Neural cell (in vitro differentiated cells): ENCODE measurements at regions not wholly inside any gene's neighbourhood (a gene's known extent, or its start where the extent isn't known, plus 50 kb on each side); places are given as distances from the start of the nearest gene placed in this dataset.

Experiments
- H2AFZ ChIP-seq: fragments of 200-600, 300-800 bp; sonication (generic), shearing (Covaris generic); 2 replicates; pipeline ENCODE4 v1.6.0; 2014; ENCODE audit warnings: low read depth, mild to moderate bottlenecking, antibody characterized with exemption, low read length, moderate library complexity
- H3F3A ChIP-seq: fragments of 200-600 bp; shearing (Covaris generic); 2 replicates; pipeline ENCODE4 v1.6.1; 2016; ENCODE audit warnings: mild to moderate bottlenecking, moderate library complexity, mixed read lengths, antibody characterized with exemption, low read length; ENCODE audit not compliant: insufficient read depth, poor library complexity, severe bottlenecking
- H3K27ac ChIP-seq: fragments of 200-600, 300-800 bp; sonication (generic), shearing (Covaris generic); 2 replicates; pipeline ENCODE4 v1.5.1; 2014; ENCODE audit warnings: mild to moderate bottlenecking, low read length, moderate library complexity
- H3K27me3 ChIP-seq: fragments of 300-800, 200-600 bp; sonication (generic), shearing (Covaris generic); 2 replicates; pipeline ENCODE4 v1.6.0; 2014; ENCODE audit warnings: mild to moderate bottlenecking, low read depth, low read length, moderate library complexity; ENCODE audit not compliant: insufficient read depth
- H3K36me3 ChIP-seq: fragments of 300-800, 200-600 bp; sonication (generic), shearing (Covaris generic); 2 replicates; pipeline ENCODE4 v1.5.1; 2014; ENCODE audit warnings: mild to moderate bottlenecking, antibody characterized with exemption, low read length, moderate library complexity; ENCODE audit not compliant: insufficient read depth
- H3K4me2 ChIP-seq: fragments of 300-800, 200-600 bp; sonication (generic), shearing (Covaris generic); 2 replicates; pipeline ENCODE4 v1.6.0; 2014; ENCODE audit warnings: mild to moderate bottlenecking, low read length
- H3K4me3 ChIP-seq: fragments of 300-800, 200-600 bp; sonication (generic), shearing (Covaris generic); 2 replicates; pipeline ENCODE4 v1.5.1; 2014; ENCODE audit warnings: mild to moderate bottlenecking, low read length, moderate library complexity
- H3K79me2 ChIP-seq: fragments of 200-600 bp; shearing (Covaris generic); replicated peaks from 2 replicates; pipeline ENCODE4 v1.6.0; 2014; ENCODE audit warnings: mild to moderate bottlenecking, low read length, moderate library complexity; ENCODE audit not compliant: insufficient read depth
- H3K9ac ChIP-seq: fragments of 300-800, 200-600 bp; sonication (generic), shearing (Covaris generic); 2 replicates; pipeline ENCODE4 v1.6.1; 2016; ENCODE audit warnings: mild to moderate bottlenecking, low read length, mixed read lengths
- H3K9me2 ChIP-seq: fragments of 200-600 bp; shearing (Covaris generic); 2 replicates; pipeline ENCODE4 v1.6.1; 2016; ENCODE audit warnings: mild to moderate bottlenecking, low read length, mixed read lengths; ENCODE audit not compliant: insufficient read depth
- H3K9me3 ChIP-seq: fragments of 200-600, 300-800 bp; sonication (generic), shearing (Covaris generic); 2 replicates; pipeline ENCODE4 v1.6.1; 2016; ENCODE audit warnings: mild to moderate bottlenecking, mixed run types, low read length, moderate library complexity, mixed read lengths
- H4K20me1 ChIP-seq: fragments of 200-600 bp; shearing (Covaris generic); 2 replicates; pipeline ENCODE4 v1.6.1; 2016; ENCODE audit warnings: mild to moderate bottlenecking, mixed run types; ENCODE audit not compliant: insufficient read depth
- CTCF ChIP-seq: fragments of 450-650 bp; IDR thresholded peaks from 2 replicates; pipeline ENCODE4 v1.5.1; 2014; ENCODE audit warnings: antibody characterized with exemption, mild to moderate bottlenecking, moderate library complexity; ENCODE audit not compliant: poor library complexity, severe bottlenecking
- EP300 ChIP-seq: fragments of 450-650 bp; conservative IDR thresholded peaks from 2 replicates; pipeline ENCODE4 v1.6.1; 2014; ENCODE audit warnings: antibody characterized with exemption, mild to moderate bottlenecking, moderate library complexity; ENCODE audit not compliant: poor library complexity, severe bottlenecking
- EZH2 ChIP-seq: fragments of 200-600, 300-800 bp; shearing (Covaris generic), sonication (generic); IDR thresholded peaks from 2 replicates; pipeline ENCODE4 v1.6.1; 2014; ENCODE audit warnings: antibody characterized with exemption, low read length, borderline replicate concordance, mild to moderate bottlenecking; ENCODE audit not compliant: insufficient read depth, poor library complexity, severe bottlenecking
- MXI1 ChIP-seq: fragments of 450-650 bp; conservative IDR thresholded peaks from 2 replicates; pipeline ENCODE4 v1.6.1; 2014; ENCODE audit warnings: antibody characterized with exemption, mild to moderate bottlenecking; ENCODE audit not compliant: poor library complexity, severe bottlenecking
- POLR2AphosphoS5 ChIP-seq: IDR thresholded peaks from 2 replicates; pipeline ENCODE4 v1.6.1; 2012
- RAD21 ChIP-seq: fragments of 450-650 bp; conservative IDR thresholded peaks from 2 replicates; pipeline ENCODE4 v1.6.1; 2014; ENCODE audit warnings: antibody characterized with exemption, mild to moderate bottlenecking, moderate library complexity
- REST ChIP-seq: IDR thresholded peaks from 2 replicates; pipeline ENCODE4 v1.6.1; 2012; ENCODE audit warnings: borderline replicate concordance
- SMC3 ChIP-seq: fragments of 450-650 bp; conservative IDR thresholded peaks from 2 replicates; pipeline ENCODE4 v1.6.1; 2014; ENCODE audit warnings: antibody characterized with exemption, mild to moderate bottlenecking, moderate library complexity; ENCODE audit not compliant: poor library complexity
- TAF1 ChIP-seq: IDR thresholded peaks from 2 replicates; pipeline ENCODE4 v1.6.1; 2012; ENCODE audit warnings: low read depth

GRCh38 chr2:226607379-226607778 is 192.2 kb downstream of the IRS1 start:
- Histone ChIP-seq H3K9ac (no peak overlapping the region), H3K9me3 (no peaks in the 10 kb centered on the region), H3K4me2 (no peak overlapping the region), H3K79me2 (no peaks in the 10 kb centered on the region), H3F3A (no peaks in the 10 kb centered on the region), H3K27me3 (no peaks in the 10 kb centered on the region), H4K20me1 (no peaks in the 10 kb centered on the region), H3K36me3 (no peaks in the 10 kb centered on the region), H3K4me3 (no peak overlapping the region), H3K27ac (no peak overlapping the region), H3K9me2 (no peaks in the 10 kb centered on the region), H2AFZ (no peak overlapping the region)
- TF ChIP-seq POLR2AphosphoS5 = no peak
- TF ChIP-seq CTCF = no peak
- no peak for TF ChIP-seq TAF1
- no peak for TF ChIP-seq REST
- TF ChIP-seq EZH2 = no peak
- no peak for TF ChIP-seq EP300
- no peak for TF ChIP-seq MXI1
- TF ChIP-seq RAD21 = no peak

GRCh38 chr2:226605642-226606041 is 194.0 kb downstream of the IRS1 start:
- Histone ChIP-seq H3K9ac (no peak overlapping the region), H3K36me3 (no peaks in the 10 kb centered on the region), H3K27me3 (no peaks in the 10 kb centered on the region), H3K79me2 (no peaks in the 10 kb centered on the region), H3F3A (no peaks in the 10 kb centered on the region), H2AFZ (no peak overlapping the region), H3K9me2 (no peaks in the 10 kb centered on the region), H3K27ac (no peak overlapping the region), H3K4me3 (no peak overlapping the region), H4K20me1 (no peaks in the 10 kb centered on the region), H3K9me3 (no peaks in the 10 kb centered on the region), H3K4me2 (no peak overlapping the region)
- TF ChIP-seq CTCF = no peak
- no peak for TF ChIP-seq RAD21
- TF ChIP-seq POLR2AphosphoS5 = no peak
- no peak for TF ChIP-seq MXI1
- TF ChIP-seq SMC3 = no peak
- TF ChIP-seq EP300 = no peak
- TF ChIP-seq TAF1 = no peak
- no peak for TF ChIP-seq REST
- no peak for TF ChIP-seq EZH2
